ENCODE measurements at regions not wholly inside any gene's neighbourhood (a gene's known extent, or its start where the extent isn't known, plus 50 kb on each side); places are given as distances from the start of the nearest gene placed in this dataset.
A peak's percentile ranks its signal among the peaks of the same experiment; 100 is the strongest.

DNA sequence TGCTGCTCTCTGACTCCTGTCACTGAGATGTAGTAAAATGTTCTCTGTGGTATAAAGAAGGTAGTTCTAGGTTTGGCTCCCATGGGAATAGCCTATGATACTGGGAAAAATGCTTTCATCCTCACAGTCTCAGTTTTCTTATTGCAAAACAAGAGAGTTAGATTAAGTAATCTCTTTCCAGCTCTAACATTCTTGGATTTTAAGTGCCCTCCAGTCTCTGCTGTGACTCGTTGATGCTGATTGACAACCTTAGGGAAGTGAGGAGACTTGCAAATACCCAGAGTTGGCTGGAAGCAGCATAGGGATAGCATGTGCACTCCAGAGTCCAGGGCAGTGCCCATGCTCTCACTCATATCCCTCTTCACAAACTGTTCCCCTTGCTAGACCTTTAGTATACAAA is 534.9 kb downstream of the SLC4A3 start:
- ATAC-seq (peak; percentile 64), DNase-seq (ENCODE audit: low spot score) (no peak)
- intact Hi-C loops (cut with DNase I): no loop called here

DNA sequence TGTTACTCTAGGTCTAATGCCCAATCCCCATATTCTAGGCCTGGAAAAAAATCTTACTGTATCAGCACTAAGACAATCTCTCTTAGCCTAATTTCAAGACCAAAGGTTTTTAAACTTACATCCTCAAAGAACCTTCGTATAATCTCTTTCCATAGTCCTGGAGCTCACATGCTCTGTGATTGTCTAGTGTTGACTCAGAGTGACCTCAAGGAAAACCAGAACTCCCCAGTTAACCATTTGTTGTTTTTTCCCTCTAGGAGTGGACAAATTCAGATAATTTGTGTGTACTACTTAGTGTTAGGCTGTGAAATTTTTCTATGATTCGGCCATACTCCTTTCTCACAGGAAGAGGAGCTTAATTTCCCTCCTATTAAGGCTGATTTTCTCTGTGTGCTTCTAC is 536.1 kb downstream of the SLC4A3 start:
- intact Hi-C loops (cut with DNase I): no loop called here
- no peak for ATAC-seq
- no peak for DNase-seq (ENCODE audit: low spot score)

DNA sequence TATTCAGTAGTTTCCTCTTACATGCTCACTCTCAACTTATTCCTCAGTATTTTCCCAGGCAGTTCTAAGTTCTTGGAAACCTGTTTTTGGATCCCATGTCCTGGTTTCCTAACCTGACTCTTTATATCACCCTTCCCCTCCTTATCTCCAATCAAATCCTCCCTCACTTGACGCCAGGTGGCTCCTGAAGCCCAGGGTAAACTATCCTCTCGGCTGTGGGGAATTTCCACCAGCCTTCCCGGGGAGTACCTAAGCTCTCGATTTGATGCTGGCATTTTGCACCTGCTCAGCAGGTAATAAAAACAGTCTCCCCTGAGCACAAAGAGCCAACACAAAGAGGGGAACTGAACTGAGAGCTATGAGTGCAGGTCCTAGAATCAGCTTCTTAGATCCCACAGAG is 538.0 kb downstream of the SLC4A3 start:
- intact Hi-C loops (cut with DNase I): no loop called here
- no peak for DNase-seq (ENCODE audit: low spot score)
- no peak for ATAC-seq

DNA sequence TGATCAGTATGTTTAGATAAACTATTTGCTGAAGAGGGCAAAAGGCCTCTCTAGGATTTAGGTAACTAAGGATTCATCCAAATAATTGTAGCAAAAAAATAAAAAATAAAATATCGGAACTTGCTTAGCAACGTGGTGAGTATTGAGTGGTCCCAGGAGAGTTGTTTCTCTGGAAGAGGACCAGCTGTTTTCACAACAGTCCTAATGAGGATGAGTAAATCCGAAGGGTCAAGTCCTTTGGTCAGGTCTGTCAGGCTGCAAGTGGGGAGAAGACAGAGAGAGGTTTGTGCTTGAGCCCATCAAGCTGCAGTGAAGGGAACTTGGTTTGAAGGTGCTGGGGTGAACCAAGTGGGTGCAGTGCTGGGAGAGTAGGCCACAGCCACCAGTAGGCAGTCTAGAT is 539.2 kb downstream of the SLC4A3 start:
- DNase-seq (ENCODE audit: low spot score): no peak
- intact Hi-C loops (cut with DNase I): no loop called here
- ATAC-seq: peak; percentile 63

DNA sequence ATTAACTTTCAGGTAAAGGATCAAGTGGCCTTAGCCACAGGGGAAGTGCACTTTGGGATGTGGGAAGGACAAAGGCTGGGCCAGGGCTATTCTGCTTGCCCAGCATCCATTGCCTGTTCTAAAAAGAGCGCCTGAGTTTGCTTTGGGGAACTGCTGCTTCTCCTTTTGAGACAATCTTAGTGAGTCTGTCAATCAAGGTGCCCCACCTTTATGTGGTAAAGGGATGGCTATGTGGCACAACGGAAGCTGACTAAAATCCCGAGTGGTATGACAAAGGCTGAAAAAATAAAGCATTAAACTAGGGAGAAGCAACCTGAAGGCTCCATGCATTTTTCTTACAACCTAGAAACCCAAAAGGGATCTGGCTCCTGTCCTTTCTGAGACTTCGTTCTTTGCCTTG is 540.5 kb downstream of the SLC4A3 start:
- intact Hi-C loops (cut with DNase I): no loop called here
- no peak for DNase-seq (ENCODE audit: low spot score)
- no peak for ATAC-seq

DNA sequence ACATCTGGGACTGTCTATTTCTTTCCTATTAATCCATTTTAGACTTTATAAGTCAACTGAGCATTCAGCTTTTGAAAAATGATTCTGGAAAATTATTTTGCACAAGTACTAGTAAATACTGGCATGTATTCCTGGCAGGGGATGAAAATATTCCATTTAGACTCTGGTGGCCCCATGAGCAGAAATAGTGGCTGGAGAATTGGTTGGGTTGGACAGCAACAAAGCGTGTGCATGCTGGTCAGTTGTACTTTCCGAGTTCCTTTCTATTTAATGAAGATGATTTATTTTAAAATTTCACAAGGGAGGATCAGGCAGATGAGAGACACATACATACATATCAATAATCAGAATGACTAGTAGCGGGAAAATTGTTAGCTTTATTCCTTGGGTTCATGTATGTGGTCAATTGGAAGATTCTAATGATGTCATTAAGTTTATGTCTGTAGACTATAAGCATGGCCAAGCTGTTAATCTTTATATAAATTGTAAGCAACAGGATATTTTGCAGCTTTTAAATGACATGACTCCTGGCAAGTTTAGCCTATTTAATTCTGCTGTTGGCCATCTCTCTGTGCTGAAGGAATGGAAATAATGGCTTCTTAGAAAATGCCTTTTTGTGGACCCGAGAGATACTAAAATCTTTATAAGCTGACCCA is 541.6 kb downstream of the SLC4A3 start:
- intact Hi-C loops (cut with DNase I): no loop called here
- DNase-seq (ENCODE audit: low spot score) (no peak), ATAC-seq (no peak)

DNA sequence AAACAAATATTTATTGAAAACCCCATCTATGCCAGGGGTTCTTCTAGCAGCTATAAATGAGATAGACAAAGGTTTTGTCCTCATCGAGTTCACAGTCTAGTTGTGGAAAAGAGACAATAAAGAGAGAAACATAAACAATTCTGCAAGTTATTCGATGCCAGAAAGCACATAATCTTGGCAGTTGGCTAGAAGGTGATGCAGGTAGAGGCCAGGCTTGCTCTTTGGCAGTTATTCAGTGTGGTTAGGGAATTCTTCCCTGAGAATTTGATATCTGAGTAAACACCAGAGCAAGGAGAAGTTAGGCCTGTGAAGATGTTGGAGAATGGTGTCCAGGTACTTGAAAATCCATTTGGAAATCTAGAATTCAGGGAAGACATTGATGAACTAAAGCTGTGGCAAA is 547.4 kb downstream of the SLC4A3 start:
- intact Hi-C loops (cut with DNase I): no loop called here

DNA sequence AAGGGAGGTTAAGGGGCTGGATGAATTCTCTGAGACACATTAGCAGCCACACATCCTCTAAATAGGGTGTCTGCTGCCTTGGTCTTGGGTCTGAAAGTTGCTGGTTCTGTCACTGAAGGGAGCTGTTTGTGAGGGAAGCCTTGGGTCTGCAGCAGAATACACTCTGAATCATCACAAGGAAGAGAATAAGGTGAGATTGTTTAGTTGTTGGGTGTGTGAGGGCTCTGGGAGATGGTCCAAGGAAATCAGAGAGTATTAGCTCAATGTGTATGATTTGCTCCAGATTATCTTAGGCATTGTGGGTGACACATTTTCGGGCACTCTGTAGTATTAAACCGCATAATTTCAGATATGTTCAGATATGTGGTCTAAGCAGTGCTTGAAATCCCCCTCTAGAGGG is 548.5 kb downstream of the SLC4A3 start:
- ATAC-seq: no peak
- intact Hi-C loops (cut with DNase I): no loop called here
- DNase-seq (ENCODE audit: low spot score): no peak

More for the DNA sequence above, 547.4 kb downstream of the SLC4A3 start:
- no peak for DNase-seq (ENCODE audit: low spot score)
- ATAC-seq: no peak

DNA sequence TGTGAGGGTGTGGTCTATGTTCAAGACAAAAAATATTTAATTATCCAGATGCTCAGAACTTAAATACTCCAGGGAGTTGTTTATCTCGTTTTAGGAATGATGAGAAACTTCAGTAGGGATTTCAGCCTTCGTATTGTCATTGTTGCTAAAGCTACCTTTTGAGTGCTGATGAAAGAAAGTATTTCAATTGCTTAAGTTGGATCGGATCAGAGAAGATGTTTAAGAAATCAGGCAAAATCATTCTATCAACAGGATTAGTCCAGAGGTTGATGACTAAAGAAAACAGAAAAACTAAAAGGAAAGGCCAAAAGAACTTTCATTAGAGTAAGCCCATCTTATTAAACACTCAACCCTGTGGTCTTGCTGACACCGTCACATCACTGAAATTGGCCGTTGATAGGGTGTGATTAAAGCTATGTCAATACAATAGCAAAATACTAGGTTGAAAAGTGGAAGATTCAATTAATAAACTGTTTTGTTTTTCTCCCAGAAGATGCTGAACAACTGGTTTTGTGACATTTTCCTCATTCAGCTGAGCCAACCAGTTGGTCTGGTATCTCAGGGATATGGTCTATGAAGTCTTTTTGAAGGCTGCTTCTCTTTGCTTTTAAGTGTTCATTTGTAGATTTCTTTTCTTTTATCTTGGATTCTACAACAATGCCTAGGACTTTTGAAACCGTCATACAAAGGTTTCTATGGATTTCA is 551.7 kb downstream of the SLC4A3 start:
- ATAC-seq (no peak), DNase-seq (ENCODE audit: low spot score) (no peak)
- intact Hi-C loops (cut with DNase I): no loop called here

DNA sequence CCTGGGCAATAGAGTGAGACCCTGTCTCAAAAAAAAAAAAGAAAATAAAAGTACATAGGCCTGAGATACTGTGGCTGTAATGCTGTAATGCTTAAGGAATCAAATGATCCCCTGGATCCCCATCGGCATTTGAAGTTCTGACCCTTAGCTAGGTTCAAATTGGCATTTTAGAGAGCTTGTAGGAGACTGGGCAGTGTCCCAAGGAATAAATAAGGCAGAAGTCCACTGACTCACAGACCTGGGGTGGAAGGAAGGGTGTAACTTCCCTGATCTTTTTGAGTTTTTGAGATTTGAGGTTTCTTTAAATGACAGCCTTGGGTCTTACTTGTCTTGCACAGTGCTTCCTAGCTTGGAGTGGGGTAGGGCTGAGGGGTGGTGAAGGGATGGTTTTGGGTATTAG is 553.7 kb downstream of the SLC4A3 start:
- ATAC-seq (no peak), DNase-seq (ENCODE audit: low spot score) (no peak)
- intact Hi-C loops (cut with DNase I): no loop called here

DNA sequence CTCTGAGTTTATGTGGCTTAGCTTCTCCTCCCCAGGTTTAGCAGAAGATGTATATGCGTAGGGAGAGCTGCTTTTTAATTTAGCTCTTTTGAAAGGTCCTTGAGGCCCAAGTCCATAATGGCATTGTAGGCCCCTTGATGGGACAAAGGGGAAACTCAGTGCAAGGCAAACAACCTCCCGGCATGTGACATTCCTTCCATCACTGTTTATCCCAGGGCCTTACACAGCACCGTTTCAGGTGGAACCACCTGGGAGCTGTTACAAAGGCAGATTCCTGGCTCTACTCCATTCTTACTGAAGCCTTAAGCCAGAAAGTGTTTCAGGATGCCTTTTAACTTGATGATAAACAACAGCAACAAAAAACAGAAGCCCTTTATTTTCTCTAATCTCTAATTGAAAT is 555.4 kb downstream of the SLC4A3 start:
- intact Hi-C loops (cut with DNase I): no loop called here
- ATAC-seq: no peak
- DNase-seq (ENCODE audit: low spot score): no peak

DNA sequence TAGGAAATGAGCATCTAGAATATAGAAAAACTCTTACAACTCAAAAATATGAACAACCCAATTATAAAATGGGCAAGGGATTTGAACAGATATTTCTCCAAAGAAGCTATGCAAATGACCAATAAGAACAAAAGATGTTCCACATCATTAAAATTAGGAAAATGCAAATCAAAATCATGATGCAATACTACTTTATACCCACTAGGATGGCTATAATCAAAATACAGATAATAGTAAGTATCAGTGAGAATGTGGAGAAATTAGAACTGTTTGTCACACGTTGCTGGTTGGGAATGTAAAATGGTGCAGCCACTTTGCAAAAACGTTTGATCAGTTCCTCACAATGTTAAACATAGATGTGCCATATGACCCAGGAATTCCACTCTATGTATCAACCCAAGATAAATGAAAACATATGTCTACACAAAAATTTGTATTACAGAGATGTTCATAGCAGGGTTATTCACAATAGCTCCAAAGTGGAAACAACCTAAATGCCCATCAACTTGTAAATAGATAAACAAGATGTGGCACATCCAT is 558.4 kb downstream of the SLC4A3 start:
- intact Hi-C loops (cut with DNase I): no loop called here
- ATAC-seq (no peak), DNase-seq (ENCODE audit: low spot score) (no peak)

DNA sequence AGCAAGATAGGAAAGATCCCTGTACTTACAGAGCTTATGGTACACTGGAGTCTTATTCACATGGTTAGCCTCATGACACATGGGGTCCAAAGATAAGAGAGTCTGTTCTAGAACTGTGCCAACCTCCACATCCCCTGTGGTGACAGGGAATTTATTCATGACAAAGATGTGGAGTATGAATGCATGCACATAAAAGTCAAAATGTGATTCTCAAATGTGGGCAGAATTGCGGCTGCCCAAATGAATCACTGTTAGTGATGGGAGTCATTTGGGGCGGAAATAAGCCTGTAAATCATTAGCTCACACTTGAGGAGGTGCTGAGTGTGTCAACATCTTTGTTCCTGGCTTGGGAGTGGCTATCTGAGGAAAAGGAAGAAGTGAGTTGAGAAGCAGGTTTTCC is 560.6 kb downstream of the SLC4A3 start:
- no peak for ATAC-seq
- DNase-seq (ENCODE audit: low spot score): no peak
- intact Hi-C loops (cut with DNase I): no loop called here

DNA sequence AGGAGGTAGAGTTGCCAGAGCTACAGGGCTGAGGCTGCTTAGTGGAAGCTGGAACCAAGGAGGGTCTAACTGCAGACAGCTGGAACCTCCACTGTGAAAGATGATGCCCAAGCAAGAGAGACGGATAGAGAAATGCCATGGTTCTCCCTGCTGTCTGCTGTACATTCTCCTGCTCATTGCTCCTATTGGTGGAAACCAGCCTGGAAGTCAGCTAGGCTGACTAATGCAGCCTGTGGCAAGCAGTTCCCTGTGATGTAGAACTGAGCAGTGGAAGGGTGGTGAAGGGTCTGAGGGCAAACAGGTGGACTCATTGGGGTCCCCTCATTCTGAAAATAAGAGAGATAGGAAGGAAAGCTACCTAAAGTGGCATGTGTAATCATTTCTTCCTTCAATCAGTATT is 563.6 kb downstream of the SLC4A3 start:
- DNase-seq (ENCODE audit: low spot score) (no peak), ATAC-seq (no peak)
- intact Hi-C loops (cut with DNase I): no loop called here

DNA sequence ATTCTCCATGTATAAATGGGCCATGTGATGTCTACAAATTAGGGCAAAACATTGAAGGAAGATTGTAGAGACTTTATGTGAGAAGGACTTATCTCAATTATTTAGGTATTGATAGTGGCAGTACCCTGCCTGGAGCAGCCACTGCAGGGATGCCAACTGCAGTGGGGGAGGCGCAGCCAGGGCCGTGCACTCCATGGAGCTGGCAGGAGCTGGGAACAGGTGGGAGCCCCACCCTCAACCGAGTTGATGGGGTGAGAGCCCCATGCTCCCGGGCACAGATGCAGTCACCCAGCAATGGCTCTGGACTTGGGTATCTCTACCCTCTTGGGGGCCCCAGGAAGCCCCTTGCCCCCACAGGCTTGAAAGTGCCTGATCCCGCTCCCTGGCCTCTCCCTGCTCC is 564.3 kb downstream of the SLC4A3 start:
- ATAC-seq (no peak), DNase-seq (ENCODE audit: low spot score) (no peak)
- intact Hi-C loops (cut with DNase I): no loop called here

DNA sequence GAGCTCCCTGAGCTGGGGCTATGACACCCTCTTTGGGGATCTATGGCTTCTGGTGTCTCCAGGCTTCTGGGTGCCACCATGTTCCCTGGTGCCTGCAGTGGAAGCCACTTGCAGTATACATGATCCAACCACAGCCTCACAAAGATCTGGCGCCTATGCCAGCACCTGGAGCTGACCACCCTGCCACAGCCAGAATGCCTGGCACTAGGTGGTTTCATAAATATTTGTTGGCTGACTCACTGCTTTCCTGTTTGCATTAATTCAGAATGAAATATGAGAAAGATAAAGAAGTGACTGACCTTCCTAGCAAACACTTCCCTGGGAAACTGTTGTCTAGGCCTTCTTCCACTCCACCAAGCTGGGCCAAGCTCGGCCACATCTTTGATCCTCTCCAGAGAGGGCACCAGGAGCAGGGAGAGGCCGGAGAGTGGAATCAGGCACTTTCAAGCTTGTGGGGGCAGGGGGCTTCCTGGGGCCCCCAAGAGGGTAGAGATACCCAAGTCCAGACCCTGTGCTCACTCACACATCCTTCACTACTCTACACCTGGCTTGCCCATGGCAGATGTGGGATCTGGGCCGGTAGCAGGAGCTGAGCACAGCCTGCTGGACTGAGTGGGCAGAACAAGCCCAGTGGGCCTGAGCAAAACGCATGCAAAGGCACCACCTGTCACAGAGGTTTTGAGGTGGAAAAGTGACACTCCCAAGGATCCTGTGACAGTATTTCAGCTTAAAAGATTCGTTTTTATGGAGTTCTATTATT is 565.7 kb downstream of the SLC4A3 start:
- intact Hi-C loops (cut with DNase I): no loop called here
- no peak for ATAC-seq
- DNase-seq (ENCODE audit: low spot score): no peak

DNA sequence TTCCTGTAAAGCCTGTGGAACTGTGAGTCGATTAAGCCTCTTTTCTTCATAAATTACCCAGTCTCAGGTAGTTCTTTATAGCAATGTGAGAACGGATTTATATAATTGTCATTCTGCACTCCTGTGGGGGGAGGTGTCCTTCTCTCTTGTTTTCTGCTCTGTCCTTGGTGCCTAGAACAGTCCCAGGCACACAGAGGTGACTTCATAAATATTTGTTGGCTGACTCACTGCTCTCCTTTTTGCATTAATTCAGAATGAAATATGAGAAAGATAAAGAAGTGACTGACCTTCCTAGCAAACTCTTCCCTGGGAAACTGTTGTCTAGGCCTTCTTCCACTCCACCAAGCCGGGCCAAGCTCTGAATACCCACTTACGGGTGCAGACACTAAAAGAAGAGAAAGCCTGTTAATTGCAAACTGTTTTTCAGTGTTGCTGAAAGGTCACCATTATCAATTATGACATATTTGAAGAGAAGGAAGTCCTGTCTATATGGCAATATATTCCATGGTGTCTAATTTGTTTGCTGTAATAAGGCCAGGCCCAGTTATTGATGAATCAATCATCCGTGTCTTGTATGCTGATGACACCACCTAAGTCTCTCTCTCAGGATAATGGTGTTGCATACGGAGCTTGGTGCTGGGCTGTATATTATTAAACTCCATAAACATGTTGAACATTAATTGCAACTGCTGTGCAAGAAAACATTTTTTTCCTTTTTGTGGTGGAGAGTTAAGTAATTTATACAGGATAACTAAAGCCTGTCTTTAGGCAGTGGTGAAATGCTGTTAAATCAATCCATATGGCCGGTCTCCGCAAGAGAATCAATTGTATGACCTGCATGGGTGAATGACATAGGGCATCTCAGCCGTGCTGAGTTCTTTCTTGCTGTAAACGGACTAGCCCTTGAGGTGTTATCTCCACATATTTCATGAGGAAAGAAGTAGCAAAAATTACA is 567.5 kb downstream of the SLC4A3 start:
- no peak for ATAC-seq
- intact Hi-C loops (cut with DNase I): no loop called here
- DNase-seq (ENCODE audit: low spot score): no peak

DNA sequence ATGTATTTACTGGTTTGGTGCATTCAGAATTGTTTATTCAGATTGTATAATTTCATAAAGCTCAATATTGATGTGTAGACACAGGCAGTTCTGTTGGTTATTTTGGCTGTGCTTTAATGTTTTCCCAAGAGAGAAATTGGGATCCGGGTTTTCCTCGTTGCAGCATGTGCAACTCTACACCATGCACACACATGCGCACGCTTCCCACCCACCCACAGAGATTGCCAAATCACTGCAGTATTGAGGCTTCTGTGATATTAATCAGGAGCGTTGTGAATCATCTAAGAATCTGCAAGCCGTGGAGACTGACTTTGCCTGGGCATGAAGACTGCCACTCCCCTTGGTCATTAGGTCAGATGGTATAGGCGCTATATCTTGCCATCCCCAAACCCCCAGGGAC is 571.5 kb downstream of the SLC4A3 start:
- ATAC-seq (peak; percentile 94), DNase-seq (ENCODE audit: low spot score) (peak; percentile 61)
- intact Hi-C loops (cut with DNase I): no loop called here

DNA sequence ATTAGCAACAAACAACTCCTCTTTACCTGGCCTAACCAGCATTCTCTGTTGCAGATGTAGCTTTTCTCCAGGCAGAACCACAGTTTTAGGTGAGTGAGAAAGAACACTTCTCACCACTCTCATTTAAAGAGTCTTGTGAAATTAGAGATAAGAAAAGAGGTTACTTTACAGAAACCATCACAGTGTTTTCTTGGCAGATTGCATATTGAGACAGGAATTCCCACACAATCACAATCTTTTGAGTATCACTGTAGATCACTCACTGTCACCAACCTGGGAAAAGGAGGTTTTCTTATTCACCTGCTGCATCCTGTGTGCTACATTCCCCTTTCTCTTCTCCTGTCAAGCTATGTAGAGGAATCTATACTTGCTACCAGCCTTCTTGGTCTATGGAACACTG is 574.6 kb downstream of the SLC4A3 start:
- DNase-seq (ENCODE audit: low spot score) (no peak), ATAC-seq (no peak)
- intact Hi-C loops (cut with DNase I): no loop called here
